Panc1 (cell line): ENCODE measurements at regions not wholly inside any gene's neighbourhood (a gene's known extent, or its start where the extent isn't known, plus 50 kb on each side); places are given as distances from the start of the nearest gene placed in this dataset.

ENCODE experiments used
- POLR2AphosphoS5 ChIP-seq: IDR thresholded peaks from 2 replicates; pipeline ENCODE4 v1.6.1; 2012; ENCODE audit warnings: mild to moderate bottlenecking, low read depth, low read length, moderate library complexity
- TF ChIP-seq, protein P1 (sequence below): fragments of 450-650 bp; IDR thresholded peaks from 2 replicates; pipeline ENCODE4 v1.5.1; 2017; ENCODE audit warnings: mild to moderate bottlenecking

GRCh38 chr3:117920253-117920898 is 1114.3 kb downstream of the IGSF11 start:
- no peak for TF ChIP-seq POLR2AphosphoS5
- TF ChIP-seq, protein P1, sequence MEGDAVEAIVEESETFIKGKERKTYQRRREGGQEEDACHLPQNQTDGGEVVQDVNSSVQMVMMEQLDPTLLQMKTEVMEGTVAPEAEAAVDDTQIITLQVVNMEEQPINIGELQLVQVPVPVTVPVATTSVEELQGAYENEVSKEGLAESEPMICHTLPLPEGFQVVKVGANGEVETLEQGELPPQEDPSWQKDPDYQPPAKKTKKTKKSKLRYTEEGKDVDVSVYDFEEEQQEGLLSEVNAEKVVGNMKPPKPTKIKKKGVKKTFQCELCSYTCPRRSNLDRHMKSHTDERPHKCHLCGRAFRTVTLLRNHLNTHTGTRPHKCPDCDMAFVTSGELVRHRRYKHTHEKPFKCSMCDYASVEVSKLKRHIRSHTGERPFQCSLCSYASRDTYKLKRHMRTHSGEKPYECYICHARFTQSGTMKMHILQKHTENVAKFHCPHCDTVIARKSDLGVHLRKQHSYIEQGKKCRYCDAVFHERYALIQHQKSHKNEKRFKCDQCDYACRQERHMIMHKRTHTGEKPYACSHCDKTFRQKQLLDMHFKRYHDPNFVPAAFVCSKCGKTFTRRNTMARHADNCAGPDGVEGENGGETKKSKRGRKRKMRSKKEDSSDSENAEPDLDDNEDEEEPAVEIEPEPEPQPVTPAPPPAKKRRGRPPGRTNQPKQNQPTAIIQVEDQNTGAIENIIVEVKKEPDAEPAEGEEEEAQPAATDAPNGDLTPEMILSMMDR, result no peak
